GM12878 (cell line): ENCODE measurements at regions not wholly inside any gene's neighbourhood (a gene's known extent, or its start where the extent isn't known, plus 50 kb on each side); places are given as distances from the start of the nearest gene placed in this dataset.

Source experiments
- ATAC-seq: fragments of 200-7000 bp; cut with Tn5 transposase; 3 replicates; pipeline ENCODE4 v1.9.1; 2020; ENCODE audit warnings: mild to moderate bottlenecking, moderate library complexity
- BruUV-seq: library from RNA; stranded (reverse); fragments of 400-500 nt; replicated peaks from 2 replicates; lab custom pipeline; 2021; lab: Mats Ljungman, UMichigan
- CTCF ChIA-PET: fragments of 300-600 bp; sonication (Branson Sonifier 250); formaldehyde crosslinking; extraction: SDS; loops from one replicate; lab custom pipeline; 2021; ENCODE audit warnings: inconsistent platforms; lab: Yijun Ruan, JAX
- POLR2A ChIA-PET: fragments of 350-600 bp; formaldehyde crosslinking; extraction: SDS; loops from one replicate; lab custom pipeline; 2021; ENCODE audit warnings: inconsistent platforms; lab: Charles Lee
- RAD21 ChIA-PET: fragments of 300-600 bp; sonication (Branson Sonifier 250); formaldehyde crosslinking; loops from one replicate; lab custom pipeline; 2023; ENCODE audit warnings: antibody characterized with exemption; ENCODE audit not compliant: unreplicated experiment; lab: Charles Lee
- SMC1A ChIA-PET: fragments of 300-600 bp; sonication (Branson Sonifier 250); formaldehyde crosslinking; loops from one replicate; lab custom pipeline; 2023; ENCODE audit not compliant: unreplicated experiment, uncharacterized antibody; lab: Charles Lee
- DNase-seq: peaks from one replicate; pipeline ENCODE4 v3.0.0-alpha.2; 2011; ENCODE audit warnings: low read depth, low spot score
- FAIRE-seq: peaks from 3 replicates; lab custom pipeline; 2011; peaks lifted over from hg19 to GRCh38; lab: Jason Lieb, UNC
- H2AFZ ChIP-seq: 2 replicates; pipeline ENCODE4 v1.6.0; 2011; ENCODE audit warnings: low read depth, low read length, control low read depth; ENCODE audit not compliant: control insufficient read depth
- H3K27ac ChIP-seq: 2 replicates; pipeline ENCODE4 v1.5.1; 2011; ENCODE audit warnings: control low read depth; ENCODE audit not compliant: control insufficient read depth, insufficient read depth
- H3K27me3 ChIP-seq, 2 experiments: replicated peaks in 1 of 2; 2 replicates each; pipeline versions ENCODE4 v1.6.0 to v1.6.1; 2011; ENCODE audit warnings: low read length in 1 of 2; ENCODE audit not compliant: control insufficient read depth in 2 of 2, insufficient read depth in 2 of 2
- H3K36me3 ChIP-seq, 2 experiments: 2 replicates each; pipeline ENCODE4 v1.5.1; 2011; ENCODE audit warnings: low read length in 1 of 2; ENCODE audit not compliant: control insufficient read depth in 2 of 2, insufficient read depth in 2 of 2
- H3K4me1 ChIP-seq: 2 replicates; pipeline ENCODE4 v1.6.1; 2011; ENCODE audit warnings: mild to moderate bottlenecking, low read length, moderate library complexity, mixed read lengths; ENCODE audit not compliant: control insufficient read depth, insufficient read depth
- H3K4me2 ChIP-seq: 2 replicates; pipeline ENCODE4 v1.6.0; 2011; ENCODE audit warnings: control low read depth; ENCODE audit not compliant: control insufficient read depth, insufficient read depth
- H3K4me3 ChIP-seq: fragments of 200-600 bp; sonication (generic); 2 replicates; pipeline ENCODE4 v1.5.1; 2016
- H3K79me2 ChIP-seq: 2 replicates; pipeline ENCODE4 v1.6.0; 2011; ENCODE audit warnings: low read length; ENCODE audit not compliant: control insufficient read depth, insufficient read depth
- H3K9ac ChIP-seq: 2 replicates; pipeline ENCODE4 v1.8.0; 2011; ENCODE audit warnings: low read length, control low read depth, mixed read lengths; ENCODE audit not compliant: control insufficient read depth, insufficient read depth
- H3K9me3 ChIP-seq: replicated peaks from 3 replicates; pipeline ENCODE4 v1.5.1; 2011; ENCODE audit warnings: mild to moderate bottlenecking, low read length; ENCODE audit not compliant: control insufficient read depth, insufficient read depth
- H4K20me1 ChIP-seq: 2 replicates; pipeline ENCODE4 v1.6.0; 2011; ENCODE audit not compliant: control insufficient read depth, insufficient read depth
- IKZF2 ChIP-seq, 2 experiments: fragments of 450-650 bp; IDR thresholded peaks; 2 replicates each; pipeline ENCODE4 v1.6.1; 2017; ENCODE audit warnings: mild to moderate bottlenecking in 2 of 2, moderate library complexity in 2 of 2
- KDM1A ChIP-seq: fragments of 200-600 bp; sonication (generic); IDR thresholded peaks from 2 replicates; pipeline ENCODE4 v1.6.1; 2016; ENCODE audit warnings: borderline replicate concordance
- PAX5 ChIP-seq: IDR thresholded peaks from 2 replicates; pipeline ENCODE4 v1.6.1; 2011; ENCODE audit warnings: low read depth, low read length, borderline replicate concordance
- RCOR1 ChIP-seq: conservative IDR thresholded peaks from 2 replicates; pipeline ENCODE4 v1.6.1; 2012; ENCODE audit warnings: low read depth, low read length, improper control_type of control experiment
- WGBS: methylation state at CpG from one replicate; pipeline ENCODE4 v1.1.6; 2016; ENCODE audit warnings: low lambda C conversion rate; ENCODE audit not compliant: insufficient replicate concordance, insufficient coverage; ENCODE audit errors: missing lambda C conversion rate; 5-methylcytosine and 5-hydroxymethylcytosine counted together
- in situ Hi-C: fragments of 300-500 bp; cut with MboI; formaldehyde crosslinking; loops from 9 replicates; pipeline ENCODE4 v1.14.3; 2018; ENCODE audit warnings: mixed read lengths
- intact Hi-C: fragments of 100-400 bp; cut with micrococcal nuclease; formaldehyde crosslinking; loops from one replicate; pipeline ENCODE4 v1.14.2; 2022; ENCODE audit not compliant: unreplicated experiment
- TF ChIP-seq, protein P1 (sequence below): fragments of 450-650 bp; IDR thresholded peaks from 2 replicates; pipeline ENCODE4 v1.6.1; 2017; ENCODE audit warnings: mild to moderate bottlenecking, low read depth, inconsistent platforms; ENCODE audit not compliant: poor library complexity, severe bottlenecking
- TF ChIP-seq, protein P2 (sequence below): fragments of 450-650 bp; IDR thresholded peaks from 2 replicates; pipeline ENCODE4 v1.6.1; 2017; ENCODE audit warnings: borderline replicate concordance
- TF ChIP-seq, protein P3 (sequence below): fragments of 150-350 bp; IDR thresholded peaks from 2 replicates; pipeline ENCODE4 v1.6.1; 2014; ENCODE audit warnings: mild to moderate bottlenecking, low read depth, low read length

DNA sequence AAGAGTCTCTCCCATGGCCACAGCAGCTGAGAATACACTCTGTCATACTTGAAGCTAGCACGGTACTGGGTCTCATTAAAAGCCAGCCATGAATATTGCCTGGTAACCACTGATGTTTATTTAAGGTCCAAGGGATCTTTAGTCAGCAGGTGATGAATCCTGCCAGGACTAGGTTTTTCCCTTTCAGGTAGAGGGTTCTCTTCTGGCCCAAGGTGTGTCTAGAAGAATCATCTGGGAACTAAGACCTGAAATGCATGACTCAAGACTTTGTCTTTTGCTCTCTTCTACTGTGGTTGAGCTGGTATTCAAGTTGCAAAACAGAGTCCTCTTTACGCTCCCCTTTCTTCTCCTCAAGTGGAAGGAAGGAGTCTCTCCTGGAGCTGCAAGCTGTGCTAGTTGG, 400.5 kb upstream of the FSIP2 start:
- ChIA-PET RAD21 (no interaction called here), SMC1A (no interaction called here)
- Histone ChIP-seq H3K36me3 (no peaks in the 10 kb centered on the region), H3K4me1 (no peaks in the 10 kb centered on the region), H3K9me3 (no peaks in the 10 kb centered on the region)
- intact Hi-C loops, result no loop called here
- TF ChIP-seq PAX5 (no peak), IKZF2 (IDR thresholded peaks at IDR 0.05) (no peak), KDM1A (no peak), RCOR1 (no peak)
- TF ChIP-seq, protein P1, sequence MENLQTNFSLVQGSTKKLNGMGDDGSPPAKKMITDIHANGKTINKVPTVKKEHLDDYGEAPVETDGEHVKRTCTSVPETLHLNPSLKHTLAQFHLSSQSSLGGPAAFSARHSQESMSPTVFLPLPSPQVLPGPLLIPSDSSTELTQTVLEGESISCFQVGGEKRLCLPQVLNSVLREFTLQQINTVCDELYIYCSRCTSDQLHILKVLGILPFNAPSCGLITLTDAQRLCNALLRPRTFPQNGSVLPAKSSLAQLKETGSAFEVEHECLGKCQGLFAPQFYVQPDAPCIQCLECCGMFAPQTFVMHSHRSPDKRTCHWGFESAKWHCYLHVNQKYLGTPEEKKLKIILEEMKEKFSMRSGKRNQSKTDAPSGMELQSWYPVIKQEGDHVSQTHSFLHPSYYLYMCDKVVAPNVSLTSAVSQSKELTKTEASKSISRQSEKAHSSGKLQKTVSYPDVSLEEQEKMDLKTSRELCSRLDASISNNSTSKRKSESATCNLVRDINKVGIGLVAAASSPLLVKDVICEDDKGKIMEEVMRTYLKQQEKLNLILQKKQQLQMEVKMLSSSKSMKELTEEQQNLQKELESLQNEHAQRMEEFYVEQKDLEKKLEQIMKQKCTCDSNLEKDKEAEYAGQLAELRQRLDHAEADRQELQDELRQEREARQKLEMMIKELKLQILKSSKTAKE, result no peak
- TF ChIP-seq, protein P2, sequence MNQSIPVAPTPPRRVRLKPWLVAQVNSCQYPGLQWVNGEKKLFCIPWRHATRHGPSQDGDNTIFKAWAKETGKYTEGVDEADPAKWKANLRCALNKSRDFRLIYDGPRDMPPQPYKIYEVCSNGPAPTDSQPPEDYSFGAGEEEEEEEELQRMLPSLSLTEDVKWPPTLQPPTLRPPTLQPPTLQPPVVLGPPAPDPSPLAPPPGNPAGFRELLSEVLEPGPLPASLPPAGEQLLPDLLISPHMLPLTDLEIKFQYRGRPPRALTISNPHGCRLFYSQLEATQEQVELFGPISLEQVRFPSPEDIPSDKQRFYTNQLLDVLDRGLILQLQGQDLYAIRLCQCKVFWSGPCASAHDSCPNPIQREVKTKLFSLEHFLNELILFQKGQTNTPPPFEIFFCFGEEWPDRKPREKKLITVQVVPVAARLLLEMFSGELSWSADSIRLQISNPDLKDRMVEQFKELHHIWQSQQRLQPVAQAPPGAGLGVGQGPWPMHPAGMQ, result no peak
- TF ChIP-seq, protein P3, sequence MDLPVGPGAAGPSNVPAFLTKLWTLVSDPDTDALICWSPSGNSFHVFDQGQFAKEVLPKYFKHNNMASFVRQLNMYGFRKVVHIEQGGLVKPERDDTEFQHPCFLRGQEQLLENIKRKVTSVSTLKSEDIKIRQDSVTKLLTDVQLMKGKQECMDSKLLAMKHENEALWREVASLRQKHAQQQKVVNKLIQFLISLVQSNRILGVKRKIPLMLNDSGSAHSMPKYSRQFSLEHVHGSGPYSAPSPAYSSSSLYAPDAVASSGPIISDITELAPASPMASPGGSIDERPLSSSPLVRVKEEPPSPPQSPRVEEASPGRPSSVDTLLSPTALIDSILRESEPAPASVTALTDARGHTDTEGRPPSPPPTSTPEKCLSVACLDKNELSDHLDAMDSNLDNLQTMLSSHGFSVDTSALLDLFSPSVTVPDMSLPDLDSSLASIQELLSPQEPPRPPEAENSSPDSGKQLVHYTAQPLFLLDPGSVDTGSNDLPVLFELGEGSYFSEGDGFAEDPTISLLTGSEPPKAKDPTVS, result no peak
- TF ChIP-seq, all 136 proteins: peak for 0
- ChIA-PET POLR2A (interaction anchor here (0.5 kb wide), 1 partner anchor 821 kb away, joined by 5 read pairs; no protein-coding TSS in a partner anchor), CTCF (no interaction called here)
- no peak overlapping the region for H3K4me2 ChIP-seq
- H3K4me3 ChIP-seq, result no peak overlapping the region
- H4K20me1 ChIP-seq, result no peaks in the 10 kb centered on the region
- H3K79me2 ChIP-seq, result no peaks in the 10 kb centered on the region
- H3K27me3 ChIP-seq, result no peaks in the 10 kb centered on the region
- in situ Hi-C loops, result no loop called here
- no peak overlapping the region for H3K27ac ChIP-seq
- DNase-seq (no peak), ATAC-seq (no peak), FAIRE-seq (no peak)
- H3K9ac ChIP-seq, result no peak overlapping the region
- WGBS, result 25% methylated on average over 2 of the region's 2 CpGs
- BruUV-seq, result no TSS peak
- H2AFZ ChIP-seq, result no peak overlapping the region
